H1 (cell line): ENCODE measurements at regions not wholly inside any gene's neighbourhood (a gene's known extent, or its start where the extent isn't known, plus 50 kb on each side); places are given as distances from the start of the nearest gene placed in this dataset.

Experiments
- CTCF ChIA-PET: fragments of 300-600 bp; sonication (Branson Sonifier 250); formaldehyde crosslinking; loops from one replicate; lab custom pipeline; 2021; ENCODE audit not compliant: partially characterized antibody; lab: Charles Lee
- POLR2A ChIA-PET: fragments of 300-600 bp; sonication (Branson Sonifier 250); formaldehyde crosslinking; loops from one replicate; lab custom pipeline; 2021; ENCODE audit warnings: inconsistent platforms; ENCODE audit not compliant: partially characterized antibody; lab: Charles Lee
- DNase-seq, 2 experiments: peaks; one replicate each; pipeline versions ENCODE4 v3.0.0 to v3.0.0-alpha.2; 2010 to 2022; ENCODE audit warnings: low spot score in 2 of 2, low read depth in 1 of 2, mixed read lengths in 1 of 2
- FAIRE-seq: peaks from 2 replicates; lab custom pipeline; 2011; peaks lifted over from hg19 to GRCh38; lab: Jason Lieb, UNC
- H2AFZ ChIP-seq: 2 replicates; pipeline ENCODE4 v1.8.1; 2012; ENCODE audit warnings: low read length, inconsistent platforms
- H2AK5ac ChIP-seq: 2 replicates; pipeline ENCODE4 v1.6.1; 2013; ENCODE audit warnings: low read depth, low read length
- H2BK120ac ChIP-seq: replicated peaks from 2 replicates; pipeline ENCODE3; 2013; ENCODE audit warnings: low read depth, low read length, inconsistent platforms
- H2BK12ac ChIP-seq: 2 replicates; pipeline ENCODE4 v1.6.1; 2013; ENCODE audit warnings: low read depth, low read length
- H2BK15ac ChIP-seq: 2 replicates; pipeline ENCODE4 v1.6.1; 2013; ENCODE audit warnings: low read length
- H2BK20ac ChIP-seq: 2 replicates; pipeline ENCODE4 v1.6.1; 2013; ENCODE audit warnings: low read length
- H2BK5ac ChIP-seq: 2 replicates; pipeline ENCODE4 v1.6.1; 2013; ENCODE audit warnings: low read depth, low read length
- H3K14ac ChIP-seq: 2 replicates; pipeline ENCODE4 v1.6.1; 2013; ENCODE audit warnings: inconsistent platforms; ENCODE audit not compliant: insufficient read length
- H3K18ac ChIP-seq: 2 replicates; pipeline ENCODE4 v1.6.1; 2013; ENCODE audit warnings: low read length; ENCODE audit errors: extremely low read depth
- H3K23ac ChIP-seq: 2 replicates; pipeline ENCODE4 v1.6.1; 2013; ENCODE audit warnings: inconsistent platforms; ENCODE audit not compliant: insufficient read length
- H3K23me2 ChIP-seq: 2 replicates; pipeline ENCODE4 v1.6.1; 2013; ENCODE audit warnings: low read depth, low read length
- H3K27ac ChIP-seq: 2 replicates; pipeline ENCODE4 v1.6.1; 2011; ENCODE audit warnings: low read depth, low read length, inconsistent platforms
- H3K27me3 ChIP-seq, 4 experiments: replicated peaks in 1 of 4; 1 replicate in 1 of 4; 2 replicates in 3 of 4; pipeline versions ENCODE4 v1.6.1 to v1.8.1; 2011 to 2013; ENCODE audit warnings: low read length in 3 of 4, mild to moderate bottlenecking in 3 of 4, inconsistent platforms in 2 of 4, mixed read lengths in 2 of 4, moderate library complexity in 1 of 4; ENCODE audit not compliant: control insufficient read depth in 3 of 4, insufficient read depth in 3 of 4; ENCODE audit errors: extremely low read depth in 1 of 4
- H3K36me3 ChIP-seq, 4 experiments: 2 replicates each; pipeline versions ENCODE4 v1.6.1 to v1.8.1; 2011 to 2013; ENCODE audit warnings: mild to moderate bottlenecking in 4 of 4, low read length in 3 of 4, moderate library complexity in 2 of 4, control low read depth in 1 of 4, inconsistent platforms in 1 of 4; ENCODE audit not compliant: insufficient read depth in 4 of 4, control insufficient read depth in 2 of 4
- H3K4ac ChIP-seq: replicated peaks from 2 replicates; pipeline ENCODE3; 2013; ENCODE audit warnings: low read length, low read depth, mixed read lengths, inconsistent platforms; ENCODE audit not compliant: insufficient read length
- H3K4me1 ChIP-seq, 4 experiments: replicated peaks in 1 of 4; 1 replicate in 1 of 4; 2 replicates in 3 of 4; pipeline versions ENCODE4 v1.6.1 to v1.8.1; 2011 to 2013; ENCODE audit warnings: low read length in 3 of 4, inconsistent platforms in 2 of 4, mixed read lengths in 1 of 4; ENCODE audit not compliant: insufficient read depth in 4 of 4, control insufficient read depth in 3 of 4
- H3K4me2 ChIP-seq, 2 experiments: 2 replicates each; pipeline versions ENCODE4 v1.6.1 to v1.8.1; 2011 to 2013; ENCODE audit warnings: low read depth in 2 of 2, low read length in 2 of 2, control low read depth in 1 of 2, inconsistent platforms in 1 of 2, mild to moderate bottlenecking in 1 of 2; ENCODE audit not compliant: insufficient read depth in 1 of 2
- H3K4me3 ChIP-seq, 4 experiments: fragments of 200-600, 300-600 bp in 1 of 4; sonication (generic), shearing (Covaris generic), sonication (Bioruptor Twin) in 1 of 4; 2 replicates each; pipeline versions ENCODE4 v1.5.1 to v1.8.1; 2011 to 2016; ENCODE audit warnings: low read length in 4 of 4, low read depth in 3 of 4, control low read depth in 2 of 4, inconsistent platforms in 2 of 4, mild to moderate bottlenecking in 2 of 4, mixed read lengths in 1 of 4, moderate library complexity in 1 of 4; ENCODE audit not compliant: insufficient read depth in 2 of 4; ENCODE audit errors: extremely low read depth in 1 of 4
- H3K56ac ChIP-seq: replicated peaks from 2 replicates; pipeline ENCODE3; 2013; ENCODE audit warnings: low read depth, mild to moderate bottlenecking, mixed read lengths, low read length, inconsistent platforms; ENCODE audit not compliant: insufficient read length
- H3K79me1 ChIP-seq: 2 replicates; pipeline ENCODE4 v1.6.1; 2013; ENCODE audit warnings: low read depth, low read length, control low read depth
- H3K79me2 ChIP-seq, 2 experiments: 2 replicates each; pipeline versions ENCODE4 v1.6.1 to v1.8.1; 2012 to 2013; ENCODE audit warnings: low read length in 2 of 2, mild to moderate bottlenecking in 2 of 2, inconsistent platforms in 1 of 2; ENCODE audit not compliant: insufficient read depth in 2 of 2, control insufficient read depth in 1 of 2
- H3K9ac ChIP-seq, 4 experiments: replicated peaks in 1 of 4; 1 replicate in 1 of 4; 2 replicates in 3 of 4; pipeline versions ENCODE4 v1.6.1 to v1.8.1; 2011 to 2013; ENCODE audit warnings: low read depth in 3 of 4, low read length in 3 of 4, control low read depth in 2 of 4, mild to moderate bottlenecking in 2 of 4, moderate library complexity in 2 of 4, inconsistent platforms in 1 of 4; ENCODE audit errors: extremely low read depth in 1 of 4
- H3K9me3 ChIP-seq, 2 experiments: 2 replicates each; pipeline versions ENCODE4 v1.6.1 to v1.8.1; 2012 to 2013; ENCODE audit warnings: mild to moderate bottlenecking in 2 of 2, moderate library complexity in 2 of 2, control low read depth in 1 of 2, inconsistent platforms in 1 of 2, low read depth in 1 of 2, low read length in 1 of 2, mixed read lengths in 1 of 2; ENCODE audit not compliant: insufficient read depth in 2 of 2
- H4K20me1 ChIP-seq, 2 experiments: replicated peaks in 1 of 2; 2 replicates each; pipeline versions ENCODE3 to v1.8.1; 2011 to 2013; ENCODE audit warnings: inconsistent platforms in 2 of 2, low read length in 2 of 2, mild to moderate bottlenecking in 1 of 2; ENCODE audit not compliant: insufficient read depth in 2 of 2, control insufficient read depth in 1 of 2
- H4K5ac ChIP-seq: 2 replicates; pipeline ENCODE4 v1.6.1; 2013; ENCODE audit warnings: low read length, low read depth, mixed read lengths, inconsistent platforms; ENCODE audit not compliant: insufficient read length
- H4K8ac ChIP-seq: 2 replicates; pipeline ENCODE4 v1.8.0; 2013; ENCODE audit warnings: mild to moderate bottlenecking, moderate library complexity, low read length, inconsistent platforms; ENCODE audit not compliant: insufficient read depth; ENCODE audit errors: extremely low read depth
- H4K91ac ChIP-seq: replicated peaks from 2 replicates; pipeline ENCODE3; 2013; ENCODE audit warnings: low read length, mixed read lengths, inconsistent platforms; ENCODE audit not compliant: insufficient read length
- CREB1 ChIP-seq: IDR thresholded peaks from 2 replicates; pipeline ENCODE4 v1.6.1; 2012; ENCODE audit warnings: inconsistent platforms
- WGBS, 2 experiments: shearing (Covaris generic) in 1 of 2; methylation state at CpG; one replicate each; pipeline versions ENCODE4 v1.1.6 to v1.1.7; 2013 to 2015; ENCODE audit warnings: low lambda C conversion rate in 2 of 2, mixed read lengths in 2 of 2, inconsistent platforms in 1 of 2, low coverage in 1 of 2, missing lambda C conversion rate in 1 of 2; ENCODE audit not compliant: insufficient replicate concordance in 2 of 2, insufficient coverage in 1 of 2, insufficient read length in 1 of 2; ENCODE audit errors: extremely low coverage in 1 of 2, missing lambda C conversion rate in 1 of 2; 5-methylcytosine and 5-hydroxymethylcytosine counted together

DNA sequence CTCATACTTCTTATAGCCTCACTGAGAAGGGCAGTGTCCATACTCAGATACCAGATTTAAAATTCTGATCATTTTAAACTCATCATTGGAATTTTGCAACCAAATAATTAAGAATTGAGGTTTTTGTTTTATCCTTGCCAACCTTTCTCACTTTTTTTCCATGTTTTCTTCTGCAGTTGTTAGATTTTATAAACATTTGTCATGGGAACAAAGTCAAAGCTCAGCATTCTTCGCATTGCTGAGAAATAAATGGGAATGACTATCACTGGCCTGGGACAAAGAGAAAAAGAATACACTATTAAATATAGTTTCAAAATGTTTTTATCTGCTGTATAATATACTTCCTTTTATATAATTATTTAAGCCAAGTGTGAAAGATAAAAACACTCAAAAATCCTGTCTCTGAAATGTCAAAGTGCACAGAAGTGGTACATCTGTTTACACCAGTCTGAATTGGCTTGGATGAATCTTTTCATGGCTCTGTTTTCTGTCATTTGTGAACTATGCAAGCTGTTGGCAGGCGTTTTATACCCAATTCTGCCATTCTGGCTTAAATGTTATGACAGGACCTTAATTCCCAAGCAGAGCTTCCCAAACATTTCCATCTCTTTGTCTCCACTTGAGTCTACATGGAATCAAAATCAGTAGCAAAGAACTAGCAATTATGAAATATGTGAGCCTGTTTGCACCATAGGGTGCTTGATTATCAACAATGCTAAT lies 249.3 kb upstream of the SYT4 start:
- no peak for FAIRE-seq

More for the DNA sequence above, 249.3 kb upstream of the SYT4 start:
- Histone ChIP-seq H3K27me3 (no peaks in the 10 kb centered on the region), H3K36me3 (no peaks in the 10 kb centered on the region), H3K23me2 (no peaks in the 10 kb centered on the region), H2AFZ (no peak overlapping the region), H3K4me3 (no peak overlapping the region), H3K4me2 (no peak overlapping the region), H3K14ac (no peak overlapping the region), H3K4me1 (no peaks in the 10 kb centered on the region), H2BK12ac (no peak overlapping the region), H2AK5ac (no peak overlapping the region), H3K9me3 (no peaks in the 10 kb centered on the region), H2BK15ac (no peak overlapping the region), H2BK120ac (no peak overlapping the region), H3K79me2 (no peaks in the 10 kb centered on the region), H3K23ac (no peak overlapping the region), H4K8ac (no peak overlapping the region), H4K20me1 (no peaks in the 10 kb centered on the region), H2BK5ac (no peak overlapping the region), H3K4ac (no peak overlapping the region), H4K5ac (no peak overlapping the region), H3K79me1 (no peaks in the 10 kb centered on the region), H2BK20ac (no peak overlapping the region), H4K91ac (no peak overlapping the region), H3K27ac (no peak overlapping the region), H3K56ac (no peak overlapping the region), H3K9ac (no peak overlapping the region), H3K18ac (no peak overlapping the region)
- no peak for TF ChIP-seq CREB1
- WGBS, 2 experiments = 88% methylated on average over 2 of the region's 2 CpGs; no CpG with 5 or more reads in 1 of the 2 experiments
- no peak for DNase-seq
- ChIA-PET POLR2A (no interaction called here), CTCF (no interaction called here)
